Sigmoid colon (tissue), 6 donors: ENCODE measurements at regions not wholly inside any gene's neighbourhood (a gene's known extent, or its start where the extent isn't known, plus 50 kb on each side); places are given as distances from the start of the nearest gene placed in this dataset.

Source experiments
- DNase-seq: peaks from one replicate; pipeline ENCODE4 v3.0.0-alpha.2; 2019
- H3K27ac ChIP-seq, 4 donors: fragments of 200-600 bp; sonication (generic); one replicate each; pipeline ENCODE4 v1.5.1; 2016 to 2019; ENCODE audit warnings: mild to moderate bottlenecking in 1 of 4
- H3K27me3 ChIP-seq, 3 donors: fragments of 200-600 bp; sonication (generic); one replicate each; pipeline ENCODE4 v1.5.1; 2019; ENCODE audit warnings: mild to moderate bottlenecking in 1 of 3
- H3K36me3 ChIP-seq, 4 donors: fragments of 200-600 bp; sonication (generic); one replicate each; pipeline ENCODE4 v1.5.1; 2016 to 2019
- H3K4me1 ChIP-seq, 4 donors: fragments of 200-600 bp; sonication (generic); one replicate each; pipeline ENCODE4 v1.5.1; 2017 to 2019
- H3K4me3 ChIP-seq, 4 donors: fragments of 200-600 bp; sonication (generic); one replicate each; pipeline ENCODE4 v1.5.1; 2017 to 2019; ENCODE audit warnings: mild to moderate bottlenecking in 2 of 4, moderate library complexity in 1 of 4
- H3K9me3 ChIP-seq, 4 donors: fragments of 200-600 bp in 3 of 4; sonication (generic) in 3 of 4; one replicate each; pipeline versions ENCODE4 v1.5.1 to v1.6.1; 2013 to 2019
- CTCF ChIP-seq, 4 experiments: fragments of 450-650 bp in 3 of 4; fragments of 200-600 bp in 1 of 4; IDR thresholded peaks; one replicate each; pipeline ENCODE4 v1.5.1; 2016 to 2019; ENCODE audit warnings: antibody characterized with exemption in 4 of 4, mild to moderate bottlenecking in 3 of 4, moderate library complexity in 2 of 4
- EP300 ChIP-seq, 4 donors: sonication (generic); formaldehyde crosslinking; IDR thresholded peaks; one replicate each; pipeline ENCODE4 v1.6.1; 2017; ENCODE audit warnings: antibody characterized with exemption in 4 of 4
- POLR2A ChIP-seq, 2 donors: fragments of 450-650 bp; IDR thresholded peaks; one replicate each; pipeline ENCODE4 v1.6.1; 2016; ENCODE audit warnings: antibody characterized with exemption in 2 of 2, mild to moderate bottlenecking in 2 of 2, moderate library complexity in 2 of 2
- POLR2AphosphoS5 ChIP-seq, 4 donors: sonication (generic); formaldehyde crosslinking; IDR thresholded peaks; one replicate each; pipeline ENCODE4 v1.6.1; 2017; ENCODE audit warnings: antibody characterized with exemption in 4 of 4
- WGBS, 2 donors: extraction: QIAGEN DNeasy Blood & Tissue Kit; methylation state at CpG; one replicate each; pipeline ENCODE4 v1.1.7; 2013; 5-methylcytosine and 5-hydroxymethylcytosine counted together
- intact Hi-C: fragments of 100-400 bp; cut with DNase I; formaldehyde crosslinking; loops from one replicate; pipeline ENCODE4 v1.15.1; 2023
- donor health status: healthy with polysubstance abuse.
- donor health status: healthy.

GRCh38 chr2:105497094-105497493, 98.2 kb upstream of the FHL2 start:
- 89 to 91% methylated on average over 4 of the region's 4 CpGs for whole genome bisulfite sequencing, 2 donors
- Histone ChIP-seq H3K36me3 (no peaks in the 10 kb centered on the region), H3K9me3 (peaks cover 0 to 9% (median 2%) of the 10 kb centered on the region in 4 donors), H3K27ac (peak overlapping the region in 1 of 4 donors; percentile 14), H3K4me1 (no peaks in the 10 kb centered on the region), H3K4me3 (no peak overlapping the region), H3K27me3 (no peaks in the 10 kb centered on the region)
- no peak for TF ChIP-seq POLR2A (IDR thresholded peaks at IDR 0.05)
- TF ChIP-seq EP300 (IDR thresholded peaks at IDR 0.05): no peak
- TF ChIP-seq POLR2AphosphoS5 (IDR thresholded peaks at IDR 0.05): no peak
- TF ChIP-seq CTCF (IDR thresholded peaks at IDR 0.05): no peak
- no peak for DNase-seq
- intact Hi-C loops: no loop called here

GRCh38 chr2:105496271-105496670, 97.4 kb upstream of the FHL2 start:
- Histone ChIP-seq H3K36me3 (no peaks in the 10 kb centered on the region), H3K4me3 (no peak overlapping the region), H3K4me1 (no peaks in the 10 kb centered on the region), H3K9me3 (peaks cover 0 to 9% (median 2%) of the 10 kb centered on the region in 4 donors), H3K27ac (no peak overlapping the region), H3K27me3 (no peaks in the 10 kb centered on the region)
- no peak for DNase-seq
- TF ChIP-seq CTCF (IDR thresholded peaks at IDR 0.05) (no peak), POLR2A (IDR thresholded peaks at IDR 0.05) (no peak), EP300 (IDR thresholded peaks at IDR 0.05) (no peak)
- intact Hi-C loops: no loop called here
- WGBS, 2 donors: 83 to 86% methylated on average over 3 of the region's 3 CpGs

GRCh38 chr2:105494683-105495425, 96.0 kb upstream of the FHL2 start:
- WGBS, 2 donors: 48 to 74% methylated on average over 13 of the region's 13 CpGs
- H3K27me3 ChIP-seq: no peaks in the 10 kb centered on the region
- H3K36me3 ChIP-seq: no peaks in the 10 kb centered on the region
- no peak overlapping the region for H3K4me3 ChIP-seq
- no peak for DNase-seq
- peaks cover 0 to 9% (median 2%) of the 10 kb centered on the region in 4 donors for H3K9me3 ChIP-seq
- H3K27ac ChIP-seq: no peak overlapping the region
- H3K4me1 ChIP-seq: no peaks in the 10 kb centered on the region
- TF ChIP-seq EP300 (IDR thresholded peaks at IDR 0.05): no peak
- TF ChIP-seq POLR2AphosphoS5 (IDR thresholded peaks at IDR 0.05): no peak
- no peak for TF ChIP-seq CTCF (IDR thresholded peaks at IDR 0.05)
- TF ChIP-seq POLR2A (IDR thresholded peaks at IDR 0.05): no peak
- intact Hi-C loops: no loop called here

GRCh38 chr2:105490956-105491355, 92.1 kb upstream of the FHL2 start:
- Histone ChIP-seq H3K4me1 (no peaks in the 10 kb centered on the region), H3K36me3 (no peaks in the 10 kb centered on the region), H3K27ac (no peak overlapping the region), H3K9me3 (peaks cover 0 to 9% (median 2%) of the 10 kb centered on the region in 4 donors), H3K27me3 (no peaks in the 10 kb centered on the region), H3K4me3 (no peak overlapping the region)
- no peak for TF ChIP-seq CTCF (IDR thresholded peaks at IDR 0.05)
- no peak for TF ChIP-seq EP300 (IDR thresholded peaks at IDR 0.05)
- no peak for TF ChIP-seq POLR2AphosphoS5 (IDR thresholded peaks at IDR 0.05)
- no peak for TF ChIP-seq POLR2A (IDR thresholded peaks at IDR 0.05)
- DNase-seq: no peak
- intact Hi-C loops: no loop called here
- WGBS, 2 donors: 24 to 76% methylated on average over 1 of the region's 1 CpG

GRCh38 chr2:105490204-105490603, 91.4 kb upstream of the FHL2 start:
- 8 to 57% methylated on average over 4 of the region's 4 CpGs for WGBS, 2 donors
- intact Hi-C loops: no loop called here
- H3K36me3 ChIP-seq: no peaks in the 10 kb centered on the region
- H3K27ac ChIP-seq: no peak overlapping the region
- DNase-seq: no peak
- peaks cover 0 to 9% (median 2%) of the 10 kb centered on the region in 4 donors for H3K9me3 ChIP-seq
- H3K27me3 ChIP-seq: no peaks in the 10 kb centered on the region
- H3K4me1 ChIP-seq: no peaks in the 10 kb centered on the region
- no peak overlapping the region for H3K4me3 ChIP-seq
- TF ChIP-seq CTCF (IDR thresholded peaks at IDR 0.05) (no peak), POLR2A (IDR thresholded peaks at IDR 0.05) (no peak), POLR2AphosphoS5 (IDR thresholded peaks at IDR 0.05) (no peak), EP300 (IDR thresholded peaks at IDR 0.05) (no peak)
